ENCODE measurements at regions not wholly inside any gene's neighbourhood (a gene's known extent, or its start where the extent isn't known, plus 50 kb on each side); places are given as distances from the start of the nearest gene placed in this dataset.

GRCh38 chrX:39204945-39205344 is 403.7 kb downstream of the MID1IP1 start:
- TF ChIP-seq ZNF274 (IDR thresholded peaks at IDR 0.05; ENCODE audit: borderline replicate concordance, low read depth, low read length) (no peak), ZNF639 (CRISPR knock-in tag; conservative IDR thresholded peaks at IDR 0.05 in 1 of 2, IDR thresholded peaks at IDR 0.05 in 1 of 2) (no peak), CCAR2 (IDR thresholded peaks at IDR 0.05; ENCODE audit: low read depth, low read length) (no peak), ARID1B (IDR thresholded peaks at IDR 0.05) (no peak)
